ENCODE measurements at regions not wholly inside any gene's neighbourhood (a gene's known extent, or its start where the extent isn't known, plus 50 kb on each side); places are given as distances from the start of the nearest gene placed in this dataset.

DNA sequence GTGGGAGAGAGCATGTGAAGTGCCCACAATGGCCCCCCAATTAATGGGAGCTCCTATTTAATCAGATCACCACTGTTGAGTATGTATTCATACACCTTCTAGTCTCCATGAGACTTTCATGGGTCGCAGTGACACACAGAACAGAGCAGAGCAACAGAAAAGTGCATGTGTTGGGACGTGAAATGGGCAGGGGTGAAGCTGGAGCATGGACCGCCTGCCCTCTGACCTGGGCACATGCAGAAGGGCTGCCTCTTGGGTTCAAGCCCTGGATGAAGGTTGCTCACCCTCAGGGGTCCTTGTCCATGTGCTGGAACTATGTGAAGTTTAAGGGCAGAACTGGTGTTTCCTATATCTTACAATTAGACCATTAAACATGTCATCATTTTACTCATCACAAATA lies 106.0 kb upstream of the PHACTR3 start:
- DNase-seq, result no peak

- no peak for DNase-seq
Observed at GRCh38 chr20:59499863-59500262, 104.5 kb upstream of the PHACTR3 start.

DNA sequence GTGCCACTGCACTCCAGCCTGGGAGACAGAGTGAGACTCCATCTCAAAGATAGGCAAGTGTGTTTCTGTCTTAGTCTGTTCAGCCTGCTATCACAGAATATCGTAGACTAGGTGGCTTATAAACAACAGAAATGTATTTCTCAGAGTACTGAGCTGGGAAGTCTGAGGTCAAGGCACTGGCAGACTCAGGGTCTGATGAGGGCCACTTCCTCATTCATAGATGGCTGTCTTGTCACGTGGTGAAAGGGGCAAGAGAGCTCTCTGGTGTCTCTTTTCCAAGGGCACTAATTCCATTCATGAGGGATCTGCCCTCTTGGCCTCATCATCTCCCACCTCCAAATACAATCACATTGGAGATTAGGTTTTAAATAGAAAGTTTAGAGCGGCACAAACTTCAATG lies 95.6 kb upstream of the PHACTR3 start:
- no peak for DNase-seq

DNA sequence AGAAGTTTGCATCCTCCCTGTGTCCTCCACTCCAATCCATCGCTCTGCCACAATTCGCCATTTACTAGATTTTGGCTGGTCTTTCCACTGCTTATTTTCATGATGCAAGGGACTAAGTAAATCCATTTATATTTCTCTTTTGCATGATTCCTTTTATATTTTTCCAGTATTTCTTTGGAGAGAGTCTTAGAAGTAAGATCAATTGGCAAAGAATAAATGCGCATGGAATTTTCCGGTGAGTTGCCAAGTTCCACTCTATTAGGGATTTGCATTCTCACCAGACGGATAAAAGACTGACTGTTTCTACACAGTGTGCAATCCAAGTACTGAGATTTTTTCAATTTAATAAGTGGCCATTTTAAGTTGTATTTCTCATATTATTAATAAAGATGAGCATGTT lies 91.7 kb upstream of the PHACTR3 start:
- no peak for DNase-seq

DNA sequence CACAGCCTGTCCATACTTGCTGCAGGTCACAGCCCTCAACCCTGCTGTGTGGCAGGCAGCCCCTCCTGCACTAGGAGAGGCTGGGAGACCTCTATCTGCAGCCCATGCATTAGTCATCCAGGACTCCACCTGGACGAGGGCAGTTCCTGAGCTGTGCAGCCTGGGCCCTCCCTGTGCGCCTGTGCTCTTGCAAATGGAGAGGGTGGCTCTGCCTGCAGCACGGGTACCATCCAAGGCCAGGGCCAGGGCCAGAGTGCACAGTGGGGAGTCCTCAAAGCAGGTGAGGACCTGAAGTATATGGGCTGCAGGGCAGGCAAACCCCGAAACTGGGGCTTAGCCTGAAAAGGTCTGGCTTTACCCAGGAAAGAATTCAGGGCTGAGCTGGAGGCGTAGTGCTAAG lies 89.8 kb upstream of the PHACTR3 start:
- DNase-seq, result no peak

DNA sequence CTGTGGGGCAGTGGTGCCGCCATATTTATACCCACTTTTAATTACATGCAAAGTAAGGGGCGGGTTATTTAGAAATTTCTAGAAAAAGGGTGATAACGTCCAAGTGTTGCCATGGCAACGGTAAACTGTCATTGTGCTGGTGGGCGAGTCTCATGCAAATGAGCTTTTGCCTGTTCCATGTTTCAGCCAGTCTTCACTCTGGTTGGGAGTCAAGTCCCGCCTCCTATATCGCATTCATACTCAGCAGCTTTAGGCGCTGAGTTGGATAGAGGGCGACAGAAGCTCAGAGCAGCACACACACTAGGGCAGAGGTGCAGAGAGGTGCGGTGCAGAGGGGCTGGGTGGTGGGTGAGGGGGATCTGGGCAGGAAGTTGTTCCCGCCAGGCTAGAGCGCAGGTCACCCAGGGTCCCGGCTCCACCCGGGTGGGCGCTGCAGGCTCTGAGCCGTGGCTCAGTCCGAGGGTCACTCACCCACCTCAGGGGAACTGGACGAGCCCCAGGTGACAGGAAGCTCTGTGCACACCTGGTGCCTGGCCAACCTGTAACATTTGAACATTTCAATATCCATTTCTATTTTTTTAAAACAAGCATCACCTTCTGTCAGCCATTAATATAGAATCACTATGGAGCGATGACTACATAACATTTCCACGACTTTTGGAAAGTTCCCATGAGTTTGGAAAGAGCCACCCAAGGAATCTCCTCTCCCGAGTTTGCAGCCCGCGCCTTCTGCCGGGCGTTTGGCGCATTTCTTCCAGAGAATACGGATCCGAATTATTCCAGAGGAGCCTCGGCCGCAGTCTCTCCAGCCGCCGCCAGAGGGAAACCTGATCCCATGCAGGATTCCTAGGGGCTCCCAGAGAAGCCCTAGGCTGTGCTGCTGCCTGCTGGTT lies 89.1 kb upstream of the PHACTR3 start:
- peak in 12 of 14 donors; percentile 27 to 71 (median 56) for DNase-seq

GRCh38 chr20:59515906-59516209 lies 88.5 kb upstream of the PHACTR3 start:
- DNase-seq, result no peak

- DNase-seq, result peak in 3 of 14 donors; percentile 8 to 32 (median 9)
Observed at GRCh38 chr20:59518881-59519706, 85.2 kb upstream of the PHACTR3 start.

- DNase-seq, result no peak
Observed at GRCh38 chr20:59519707-59520014, 84.7 kb upstream of the PHACTR3 start.

DNA sequence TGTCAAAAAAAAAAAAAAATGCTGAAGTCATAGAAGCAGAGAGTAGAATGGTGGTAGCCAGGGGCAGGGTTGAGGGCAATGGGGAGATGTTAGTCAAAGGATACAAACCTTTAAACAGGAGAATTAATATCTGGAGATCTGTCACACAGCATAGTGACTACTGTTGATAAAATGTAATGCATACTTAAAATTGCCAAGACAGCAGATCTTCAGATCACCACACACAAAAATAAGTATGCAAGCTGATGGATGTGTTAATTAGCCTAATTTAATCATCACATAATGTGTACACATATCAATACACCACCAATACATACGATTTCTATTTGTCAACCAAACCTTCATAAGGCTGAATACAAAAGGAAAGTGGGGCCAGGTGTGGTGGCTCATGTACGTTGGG lies 83.5 kb upstream of the PHACTR3 start:
- no peak for DNase-seq

- DNase-seq, result peak in 11 of 14 donors; percentile 10 to 58 (median 34)
Observed at GRCh38 chr20:59525500-59526241, 78.7 kb upstream of the PHACTR3 start.

DNA sequence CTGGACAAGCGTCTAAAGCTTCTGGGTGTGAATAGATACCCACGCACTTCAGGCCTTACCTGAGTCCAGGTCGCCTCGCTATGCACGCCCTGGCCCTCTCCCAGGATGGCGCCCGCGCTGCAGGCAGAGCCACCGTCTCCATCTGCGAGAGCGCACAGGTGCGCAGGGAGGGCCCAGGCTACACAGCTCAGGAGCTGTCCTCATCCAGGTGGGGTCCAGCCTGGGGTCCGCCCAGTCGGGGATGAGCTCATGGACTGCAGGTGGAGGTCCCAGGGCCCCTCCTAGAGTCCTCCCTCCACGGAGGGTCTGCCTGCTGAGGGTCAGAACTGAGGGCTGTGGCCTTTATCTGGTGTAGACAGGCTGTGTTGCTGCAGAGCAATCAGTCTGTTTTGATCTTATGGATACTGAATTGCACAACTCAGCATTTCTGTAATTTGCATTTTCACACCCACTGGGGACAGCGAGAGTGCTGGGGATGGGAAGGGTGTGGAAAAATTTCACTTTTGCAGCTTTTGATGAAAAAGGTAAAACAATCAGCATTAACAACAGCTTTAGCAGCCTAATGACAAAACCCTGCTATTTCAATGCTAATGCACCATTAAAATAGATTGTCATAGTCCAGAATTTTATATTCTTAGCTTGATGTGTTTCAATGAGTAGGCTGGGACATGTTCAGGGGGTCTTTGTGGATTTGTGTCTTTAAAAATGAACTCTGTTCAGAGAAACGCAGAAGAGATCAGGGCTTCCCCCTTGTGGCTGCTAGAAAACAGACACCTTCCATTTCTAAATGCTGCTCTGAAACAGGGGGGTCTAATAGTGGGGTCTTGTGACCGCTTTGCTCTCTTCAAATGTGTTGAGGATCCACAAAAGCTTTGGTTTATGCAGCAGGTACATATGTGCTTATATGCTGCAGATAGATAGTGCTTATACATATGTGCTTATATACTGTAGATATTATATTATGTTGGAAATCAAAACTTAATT lies 77.8 kb upstream of the PHACTR3 start:
- DNase-seq, result no peak

DNA sequence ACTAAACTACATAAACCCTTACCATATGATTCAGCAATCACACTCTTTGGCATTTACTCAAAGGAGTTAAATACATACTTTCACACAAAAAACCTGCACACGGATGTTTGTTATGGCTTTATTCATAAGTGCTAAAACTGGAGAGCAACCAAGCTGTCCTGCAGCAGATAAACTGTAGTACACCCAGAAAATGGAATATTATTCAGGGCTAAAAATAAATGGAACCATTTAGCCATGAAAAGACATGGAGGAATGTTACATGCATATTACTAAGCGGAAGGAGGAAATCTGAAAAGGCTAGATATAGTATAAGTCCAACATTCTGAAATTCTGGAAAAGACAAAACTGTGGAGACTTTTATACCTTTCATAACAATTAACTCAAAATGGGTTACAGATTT lies 73.6 kb upstream of the PHACTR3 start:
- no peak for DNase-seq

DNA sequence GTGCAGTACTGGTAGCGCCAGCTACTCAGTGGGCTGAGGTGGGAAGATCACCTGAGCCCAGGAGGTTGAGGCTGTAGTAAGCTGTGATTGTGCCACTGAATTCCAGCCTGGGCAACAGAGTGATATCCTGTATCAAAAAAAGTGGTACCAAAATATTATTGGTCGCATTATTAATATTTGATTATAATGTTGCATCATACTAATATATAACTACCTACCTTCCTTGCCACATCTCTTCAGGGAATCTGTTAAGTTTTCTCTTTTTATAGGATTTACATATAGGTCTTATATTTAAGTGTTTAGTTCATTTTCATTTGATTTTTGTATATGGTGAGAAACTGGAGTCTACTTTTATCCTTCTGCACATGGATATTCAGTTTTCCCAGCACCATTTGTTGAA lies 66.3 kb upstream of the PHACTR3 start:
- no peak for DNase-seq

DNA sequence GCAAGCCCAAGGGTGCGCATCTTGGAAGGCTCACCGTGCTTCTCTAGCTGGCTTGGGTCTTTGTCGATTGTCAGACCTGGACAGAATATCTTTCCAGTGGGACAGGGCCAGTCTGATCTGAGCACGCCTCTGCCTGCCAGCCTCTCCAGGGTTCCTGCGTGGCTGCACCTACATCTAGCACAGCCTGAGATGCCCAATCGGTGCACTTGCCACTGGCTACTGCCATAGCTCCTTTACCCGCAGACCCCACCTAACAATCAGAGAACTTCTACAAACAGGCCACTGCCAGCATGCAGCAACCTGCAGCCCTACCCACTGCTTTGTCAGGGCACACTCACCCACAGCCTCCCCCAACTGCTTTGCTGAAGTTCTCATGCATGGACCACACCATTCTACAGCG lies 56.7 kb upstream of the PHACTR3 start:
- no peak for DNase-seq

All from C1 segment of cervical spinal cord (tissue), 14 donors.